A549 (cell line): ENCODE measurements at regions not wholly inside any gene's neighbourhood (a gene's known extent, or its start where the extent isn't known, plus 50 kb on each side); places are given as distances from the start of the nearest gene placed in this dataset.

ENCODE experiments used
- CEBPB ChIP-seq, 2 experiments: fragments of >200 bp in 1 of 2; sonication (Bioruptor Twin) in 1 of 2; formaldehyde crosslinking in 1 of 2; IDR thresholded peaks; 2 replicates each; pipeline ENCODE4 v1.6.1; 2012 to 2016
- CTCF ChIP-seq: fragments of >200 bp; sonication (Bioruptor Twin); formaldehyde crosslinking; IDR thresholded peaks from 3 replicates; pipeline ENCODE4 v1.5.1; 2016
- EP300 ChIP-seq, 2 experiments: fragments of >200 bp; sonication (Bioruptor Twin); formaldehyde crosslinking; IDR thresholded peaks; 2 replicates in 1 of 2; 3 replicates in 1 of 2; pipeline ENCODE4 v1.6.1; 2016 to 2017

GRCh38 chr18:2053490-2054089 is 517.7 kb downstream of the METTL4 start:
- TF ChIP-seq CTCF (no peak), EP300 (IDR thresholded peaks at IDR 0.05) (no peak), CEBPB (IDR thresholded peaks at IDR 0.05) (no peak)
